ENCODE measurements at regions not wholly inside any gene's neighbourhood (a gene's known extent, or its start where the extent isn't known, plus 50 kb on each side); places are given as distances from the start of the nearest gene placed in this dataset.

DNA sequence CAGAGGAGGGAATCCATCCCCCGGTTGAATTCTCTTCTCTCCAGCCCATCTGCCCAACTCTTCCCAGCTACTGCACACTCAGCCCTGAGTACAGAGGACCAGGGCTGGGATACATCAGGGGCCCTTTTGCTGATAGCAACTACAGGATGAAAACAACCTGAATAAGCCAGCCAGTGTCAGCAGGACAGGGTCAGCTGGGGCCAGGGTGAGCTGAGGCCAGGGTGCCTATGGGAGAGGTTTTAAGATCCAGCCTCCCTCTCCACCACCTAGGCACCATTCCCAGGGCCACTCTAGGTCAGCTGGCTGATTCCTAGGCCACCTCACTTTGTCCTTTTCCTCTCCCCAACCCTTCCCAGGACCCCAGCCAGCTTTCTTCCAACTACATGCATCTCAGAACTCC, 83.8 kb downstream of the MRPL46 start:
- no peak for TF ChIP-seq CTCF (IDR thresholded peaks at IDR 0.05; ENCODE audit: control insufficient read depth, insufficient read depth, low read depth, low read length, missing control alignments)
- no peak for DNase-seq (ENCODE audit: low read depth)
- no peak overlapping the region for H3K4me3 ChIP-seq (ENCODE audit: control insufficient read depth, low read depth, low read length)

DNA sequence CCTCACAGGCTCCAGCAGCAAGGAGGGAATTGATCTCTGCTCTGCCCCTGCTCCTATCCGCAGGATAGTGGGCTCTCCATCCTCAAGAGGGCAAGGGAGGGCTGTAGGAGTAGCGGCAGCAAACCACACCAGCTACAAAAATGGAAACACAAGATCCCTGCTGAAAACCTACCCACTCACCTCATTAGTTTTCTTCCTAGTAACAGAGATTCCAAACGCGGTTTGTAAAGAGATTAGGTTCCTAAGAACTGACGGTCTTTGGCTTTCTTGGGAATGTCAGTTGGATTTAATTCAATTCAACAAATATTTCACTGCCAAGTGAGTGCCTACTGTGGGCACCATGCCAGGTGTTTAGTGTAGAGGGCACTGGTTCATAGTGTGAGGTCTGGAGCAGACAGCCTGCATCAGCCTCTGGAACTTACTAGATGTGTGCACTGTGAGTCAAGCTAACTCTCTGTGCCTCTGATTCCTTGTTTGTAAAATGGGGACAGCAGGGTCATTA, 84.7 kb downstream of the MRPL46 start:
- DNase-seq (ENCODE audit: low read depth) = no peak
- no peak for TF ChIP-seq CTCF (IDR thresholded peaks at IDR 0.05; ENCODE audit: control insufficient read depth, insufficient read depth, low read depth, low read length, missing control alignments)

DNA sequence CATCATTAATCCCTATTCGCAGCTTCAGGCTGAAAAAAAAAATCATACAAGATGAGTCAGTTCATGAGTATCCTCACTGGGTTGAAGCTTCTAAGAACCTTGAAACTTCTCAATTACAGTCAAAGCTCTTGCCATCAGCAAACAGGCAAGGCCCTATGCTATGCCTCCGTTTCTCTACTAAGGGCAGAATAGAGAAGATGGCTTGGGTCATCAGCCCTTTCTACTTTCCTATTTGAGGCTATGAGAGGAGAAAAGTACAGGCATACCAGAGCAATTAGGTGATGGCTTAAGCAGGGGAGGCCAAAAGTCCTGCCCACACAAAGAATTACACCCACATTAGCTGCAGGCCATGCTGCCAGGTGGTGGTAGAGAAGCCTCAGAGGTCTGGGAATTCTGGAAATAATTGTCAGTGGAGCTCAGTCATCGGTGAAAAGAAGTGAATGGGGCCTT, 89.0 kb downstream of the MRPL46 start:
- no peak overlapping the region for H3K4me3 ChIP-seq (ENCODE audit: control insufficient read depth, low read depth, low read length)
- TF ChIP-seq CTCF (IDR thresholded peaks at IDR 0.05; ENCODE audit: control insufficient read depth, insufficient read depth, low read depth, low read length, missing control alignments) = no peak
- no peak for DNase-seq (ENCODE audit: low read depth)

More for the DNA sequence above, 84.7 kb downstream of the MRPL46 start:
- no peak overlapping the region for H3K4me3 ChIP-seq (ENCODE audit: control insufficient read depth, low read depth, low read length)

DNA sequence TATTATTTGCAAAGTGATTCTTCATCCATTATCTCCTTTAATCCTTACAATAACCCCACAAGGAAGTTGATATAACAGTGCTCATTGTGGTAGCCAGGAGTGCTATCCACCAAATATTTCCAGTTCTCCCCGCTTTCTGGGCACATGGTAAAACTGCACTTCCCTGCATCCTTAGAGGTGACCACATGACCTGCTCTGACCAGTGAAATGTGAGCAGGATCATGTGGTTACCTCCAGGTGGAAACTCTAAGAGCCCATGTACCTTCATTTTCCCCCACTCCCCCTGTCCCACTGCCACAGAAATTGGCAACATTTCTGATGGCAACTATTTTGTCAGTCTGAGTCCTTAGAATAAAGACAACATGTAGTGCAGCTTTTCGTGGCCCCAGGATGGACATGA, 89.7 kb downstream of the MRPL46 start:
- no peak for TF ChIP-seq CTCF (IDR thresholded peaks at IDR 0.05; ENCODE audit: control insufficient read depth, insufficient read depth, low read depth, low read length, missing control alignments)
- no peak overlapping the region for H3K4me3 ChIP-seq (ENCODE audit: control insufficient read depth, low read depth, low read length)
- no peak for DNase-seq (ENCODE audit: low read depth)

DNA sequence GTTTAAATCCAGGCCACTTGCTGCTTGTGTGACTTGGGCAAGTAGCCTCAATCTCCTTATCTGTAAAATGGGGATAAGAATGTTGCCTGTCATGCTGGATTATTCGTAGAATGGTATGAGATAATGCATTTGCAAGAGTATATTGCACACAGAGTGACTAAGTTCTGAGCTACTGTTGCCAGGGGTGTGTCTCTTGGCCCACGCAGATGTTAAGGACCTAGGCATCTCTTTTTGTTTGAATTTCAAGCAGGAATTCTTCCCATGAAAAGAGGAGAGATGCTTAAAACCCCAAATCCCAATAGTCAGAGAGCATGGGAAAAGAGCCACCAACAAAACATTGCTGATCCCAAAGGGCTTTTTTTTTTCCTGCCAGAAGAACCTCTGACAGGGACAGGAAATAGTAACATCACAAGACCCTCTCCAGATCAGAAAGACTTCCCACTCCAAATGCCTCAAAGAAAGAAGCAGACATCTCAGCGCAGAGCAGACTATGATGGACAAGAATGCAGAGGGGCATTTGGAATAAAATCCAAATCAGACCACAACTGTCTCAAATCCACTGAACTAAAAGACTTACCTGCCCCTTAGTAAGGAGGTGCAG, 90.5 kb downstream of the MRPL46 start:
- DNase-seq (ENCODE audit: low read depth) = peak; percentile 40
- no peak overlapping the region for H3K4me3 ChIP-seq (ENCODE audit: control insufficient read depth, low read depth, low read length)
- TF ChIP-seq CTCF (IDR thresholded peaks at IDR 0.05; ENCODE audit: control insufficient read depth, insufficient read depth, low read depth, low read length, missing control alignments) = no peak

- no peak for TF ChIP-seq CTCF (IDR thresholded peaks at IDR 0.05; ENCODE audit: control insufficient read depth, insufficient read depth, low read depth, low read length, missing control alignments)
- DNase-seq (ENCODE audit: low read depth) = peak; percentile 55
These were observed 91.8 kb downstream of the MRPL46 start for GRCh38 chr15:88375234-88375927.

More at GRCh38 chr15:88375234-88375927, 91.8 kb downstream of the MRPL46 start:
- no peak overlapping the region for H3K4me3 ChIP-seq (ENCODE audit: control insufficient read depth, low read depth, low read length)

Measured in AG09309 (cell line).